ENCODE measurements at regions not wholly inside any gene's neighbourhood (a gene's known extent, or its start where the extent isn't known, plus 50 kb on each side); places are given as distances from the start of the nearest gene placed in this dataset.

- no peak for FAIRE-seq
- TF ChIP-seq POLR2A (IDR thresholded peaks at IDR 0.05; ENCODE audit: low read depth, low read length) (no peak), TAF1 (IDR thresholded peaks at IDR 0.05; ENCODE audit: borderline replicate concordance, low read depth, low read length) (no peak), POLR2AphosphoS5 (IDR thresholded peaks at IDR 0.05; ENCODE audit: low read depth, low read length) (no peak)
- DNase-seq (ENCODE audit: insufficient read length), result no peak
Observed at GRCh38 chr1:55490547-55490946, 275.4 kb upstream of the USP24 start.

DNA sequence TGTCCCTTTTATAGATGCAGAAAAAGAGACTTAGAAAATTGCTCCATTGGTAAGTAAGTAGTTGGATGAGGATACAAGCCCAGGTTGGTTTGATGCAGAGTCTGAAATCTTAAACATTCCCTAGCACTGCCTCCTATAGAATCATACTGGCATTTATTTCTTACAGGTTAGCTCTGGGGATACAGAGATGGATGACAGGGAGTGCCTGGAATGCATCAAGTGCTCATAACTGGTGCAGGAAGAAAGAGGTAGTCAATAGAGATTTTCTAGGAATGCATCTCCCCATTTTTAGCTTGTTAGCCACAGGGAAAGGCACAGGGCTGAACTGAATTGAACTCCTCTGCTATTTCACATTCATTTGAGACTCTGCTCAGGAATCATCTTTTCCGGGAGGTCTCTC is 269.0 kb upstream of the USP24 start:
- DNase-seq (ENCODE audit: insufficient read length), result no peak
- no peak for TF ChIP-seq POLR2A (IDR thresholded peaks at IDR 0.05; ENCODE audit: low read depth, low read length)
- no peak for TF ChIP-seq TAF1 (IDR thresholded peaks at IDR 0.05; ENCODE audit: borderline replicate concordance, low read depth, low read length)
- no peak for TF ChIP-seq POLR2AphosphoS5 (IDR thresholded peaks at IDR 0.05; ENCODE audit: low read depth, low read length)
- no peak for FAIRE-seq

DNA sequence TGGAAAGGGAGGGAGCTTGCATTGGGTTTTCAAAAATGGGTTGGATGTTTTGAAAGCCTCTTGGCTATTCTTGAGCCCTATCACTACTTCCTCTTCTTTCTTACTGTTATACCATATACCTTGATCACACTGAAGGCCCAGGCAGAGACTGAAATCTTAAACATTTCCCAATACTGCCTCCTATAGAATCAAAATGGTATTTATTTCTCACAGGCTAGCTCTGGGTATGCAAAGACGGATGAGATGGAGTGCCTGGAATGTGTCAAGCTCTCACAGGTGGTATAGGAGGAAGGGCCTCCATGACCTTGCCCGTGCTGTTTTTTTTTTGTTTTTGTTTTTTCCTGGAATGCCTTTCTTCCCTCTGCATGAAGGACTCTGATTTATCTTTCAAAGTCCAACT is 268.4 kb upstream of the USP24 start:
- FAIRE-seq, result no peak
- TF ChIP-seq POLR2A (IDR thresholded peaks at IDR 0.05; ENCODE audit: low read depth, low read length) (no peak), POLR2AphosphoS5 (IDR thresholded peaks at IDR 0.05; ENCODE audit: low read depth, low read length) (no peak), TAF1 (IDR thresholded peaks at IDR 0.05; ENCODE audit: borderline replicate concordance, low read depth, low read length) (no peak)
- DNase-seq (ENCODE audit: insufficient read length), result no peak

DNA sequence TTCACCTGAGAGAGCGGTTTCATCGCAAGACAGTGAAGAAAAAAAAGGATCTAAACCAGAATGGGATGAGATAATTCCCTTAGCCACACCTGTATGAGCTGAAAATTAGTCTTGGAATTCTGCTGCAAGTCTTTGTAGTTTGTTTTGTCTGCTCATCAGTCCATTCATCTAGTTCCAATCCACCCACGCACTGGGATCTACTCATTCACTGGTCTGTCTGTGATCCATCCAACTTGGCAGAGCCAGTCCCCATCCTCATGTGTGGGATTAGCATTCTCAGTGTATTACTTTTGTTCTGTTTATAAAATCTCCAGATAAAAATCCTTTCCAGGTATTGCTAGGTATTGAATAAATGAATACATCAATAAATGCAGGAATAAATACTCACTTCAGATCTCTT is 266.5 kb upstream of the USP24 start:
- DNase-seq (ENCODE audit: insufficient read length), result no peak
- no peak for FAIRE-seq
- TF ChIP-seq TAF1 (IDR thresholded peaks at IDR 0.05; ENCODE audit: borderline replicate concordance, low read depth, low read length), result no peak
- TF ChIP-seq POLR2AphosphoS5 (IDR thresholded peaks at IDR 0.05; ENCODE audit: low read depth, low read length), result no peak
- TF ChIP-seq POLR2A (IDR thresholded peaks at IDR 0.05; ENCODE audit: low read depth, low read length), result no peak

DNA sequence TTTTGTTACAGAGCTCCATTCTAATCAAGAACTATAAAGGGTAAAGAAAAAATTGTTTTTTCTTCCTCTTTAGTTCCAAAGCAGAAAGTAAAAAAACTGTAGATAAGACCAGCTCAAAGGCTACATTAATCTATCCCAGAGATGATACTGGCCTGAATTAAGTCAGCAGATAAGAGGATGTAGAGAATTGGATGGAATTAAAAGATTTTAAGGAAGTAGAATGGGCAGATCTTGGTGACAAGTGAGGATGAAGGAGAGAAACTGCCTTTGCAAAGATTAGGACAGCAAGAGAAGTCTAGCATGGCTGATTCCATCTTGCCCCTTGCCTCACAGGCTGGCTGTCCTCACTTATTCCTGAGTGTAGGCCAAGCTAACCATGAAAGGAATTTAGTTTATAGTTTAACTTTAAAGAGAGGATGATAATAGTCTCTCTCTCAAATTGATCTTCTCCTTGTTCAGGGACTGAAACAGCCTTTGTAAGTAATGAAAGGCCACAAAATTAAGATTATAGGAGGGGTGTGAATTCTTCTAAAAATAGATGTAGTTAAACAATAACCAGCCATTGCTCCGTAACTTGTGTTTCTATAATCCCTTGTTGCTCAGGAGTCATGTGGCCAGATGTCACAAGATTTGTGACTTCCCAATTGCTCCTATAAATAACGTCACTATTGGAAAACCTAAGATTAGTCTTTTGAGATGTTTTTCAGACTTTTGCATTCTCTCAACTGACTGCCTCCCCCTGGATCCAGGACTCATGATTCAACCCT is 265.0 kb upstream of the USP24 start:
- FAIRE-seq, result no peak

GRCh38 chr1:55478742-55479141 is 263.6 kb upstream of the USP24 start:
- no peak for TF ChIP-seq TAF1 (IDR thresholded peaks at IDR 0.05; ENCODE audit: borderline replicate concordance, low read depth, low read length)
- no peak for TF ChIP-seq POLR2A (IDR thresholded peaks at IDR 0.05; ENCODE audit: low read depth, low read length)
- no peak for TF ChIP-seq POLR2AphosphoS5 (IDR thresholded peaks at IDR 0.05; ENCODE audit: low read depth, low read length)
- FAIRE-seq (no peak), DNase-seq (ENCODE audit: insufficient read length) (no peak)

More for the DNA sequence above, 265.0 kb upstream of the USP24 start:
- DNase-seq (ENCODE audit: insufficient read length), result no peak
- no peak for TF ChIP-seq POLR2A (IDR thresholded peaks at IDR 0.05; ENCODE audit: low read depth, low read length)
- TF ChIP-seq POLR2AphosphoS5 (IDR thresholded peaks at IDR 0.05; ENCODE audit: low read depth, low read length), result no peak
- no peak for TF ChIP-seq TAF1 (IDR thresholded peaks at IDR 0.05; ENCODE audit: borderline replicate concordance, low read depth, low read length)

GRCh38 chr1:55477953-55478352 is 262.8 kb upstream of the USP24 start:
- TF ChIP-seq POLR2A (IDR thresholded peaks at IDR 0.05; ENCODE audit: low read depth, low read length) (no peak), TAF1 (IDR thresholded peaks at IDR 0.05; ENCODE audit: borderline replicate concordance, low read depth, low read length) (no peak)
- DNase-seq (ENCODE audit: insufficient read length), result no peak
- FAIRE-seq, result no peak

- DNase-seq (ENCODE audit: insufficient read length) (no peak), FAIRE-seq (no peak)
- no peak for TF ChIP-seq TAF1 (IDR thresholded peaks at IDR 0.05; ENCODE audit: borderline replicate concordance, low read depth, low read length)
- TF ChIP-seq POLR2AphosphoS5 (IDR thresholded peaks at IDR 0.05; ENCODE audit: low read depth, low read length), result no peak
Observed at GRCh38 chr1:55476445-55477015, 261.4 kb upstream of the USP24 start.

- TF ChIP-seq TAF1 (IDR thresholded peaks at IDR 0.05; ENCODE audit: borderline replicate concordance, low read depth, low read length) (no peak), POLR2AphosphoS5 (IDR thresholded peaks at IDR 0.05; ENCODE audit: low read depth, low read length) (no peak), POLR2A (IDR thresholded peaks at IDR 0.05; ENCODE audit: low read depth, low read length) (no peak)
Observed at GRCh38 chr1:55474168-55474786, 259.1 kb upstream of the USP24 start.

GRCh38 chr1:55473661-55474060 is 258.5 kb upstream of the USP24 start:
- TF ChIP-seq POLR2AphosphoS5 (IDR thresholded peaks at IDR 0.05; ENCODE audit: low read depth, low read length), result no peak
- TF ChIP-seq POLR2A (IDR thresholded peaks at IDR 0.05; ENCODE audit: low read depth, low read length), result no peak
- no peak for TF ChIP-seq TAF1 (IDR thresholded peaks at IDR 0.05; ENCODE audit: borderline replicate concordance, low read depth, low read length)
- DNase-seq (ENCODE audit: insufficient read length) (no peak), FAIRE-seq (no peak)

More at GRCh38 chr1:55474168-55474786, 259.1 kb upstream of the USP24 start:
- DNase-seq (ENCODE audit: insufficient read length) (no peak), FAIRE-seq (no peak)

DNA sequence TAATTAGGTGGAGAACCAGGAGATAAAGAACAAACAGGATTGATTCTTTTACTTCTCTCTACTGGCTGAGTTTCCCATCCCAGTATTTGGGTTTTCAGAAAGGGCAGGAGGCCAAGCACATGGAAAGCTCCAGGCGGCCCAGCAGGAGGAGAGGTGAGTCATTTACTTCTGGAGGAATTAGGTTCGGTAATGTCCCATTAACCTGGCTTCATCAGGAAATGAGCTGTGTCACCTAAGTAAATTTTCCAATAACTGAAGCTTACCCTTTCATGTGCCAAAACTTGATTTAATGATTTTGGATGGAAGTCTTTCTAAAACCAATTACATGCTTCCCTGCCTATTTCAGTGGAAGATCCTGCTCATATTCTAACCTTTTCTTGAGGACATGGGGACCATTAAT is 257.6 kb upstream of the USP24 start:
- FAIRE-seq (no peak), DNase-seq (ENCODE audit: insufficient read length) (no peak)
- no peak for TF ChIP-seq POLR2AphosphoS5 (IDR thresholded peaks at IDR 0.05; ENCODE audit: low read depth, low read length)
- TF ChIP-seq TAF1 (IDR thresholded peaks at IDR 0.05; ENCODE audit: borderline replicate concordance, low read depth, low read length), result no peak

GRCh38 chr1:55472115-55472514 is 257.0 kb upstream of the USP24 start:
- TF ChIP-seq POLR2A (IDR thresholded peaks at IDR 0.05; ENCODE audit: low read depth, low read length) (no peak), TAF1 (IDR thresholded peaks at IDR 0.05; ENCODE audit: borderline replicate concordance, low read depth, low read length) (no peak), POLR2AphosphoS5 (IDR thresholded peaks at IDR 0.05; ENCODE audit: low read depth, low read length) (no peak)
- no peak for DNase-seq (ENCODE audit: insufficient read length)
- FAIRE-seq, result no peak
